ENCODE measurements at regions not wholly inside any gene's neighbourhood (a gene's known extent, or its start where the extent isn't known, plus 50 kb on each side); places are given as distances from the start of the nearest gene placed in this dataset.
A peak's percentile ranks its signal among the peaks of the same experiment; 100 is the strongest.
"Not testable (repeated sequence)": the region's sequence is repeated elsewhere in the genome, so short reads cannot be mapped to it uniquely, and the experiment has no call there.

- TF ChIP-seq, protein P1, sequence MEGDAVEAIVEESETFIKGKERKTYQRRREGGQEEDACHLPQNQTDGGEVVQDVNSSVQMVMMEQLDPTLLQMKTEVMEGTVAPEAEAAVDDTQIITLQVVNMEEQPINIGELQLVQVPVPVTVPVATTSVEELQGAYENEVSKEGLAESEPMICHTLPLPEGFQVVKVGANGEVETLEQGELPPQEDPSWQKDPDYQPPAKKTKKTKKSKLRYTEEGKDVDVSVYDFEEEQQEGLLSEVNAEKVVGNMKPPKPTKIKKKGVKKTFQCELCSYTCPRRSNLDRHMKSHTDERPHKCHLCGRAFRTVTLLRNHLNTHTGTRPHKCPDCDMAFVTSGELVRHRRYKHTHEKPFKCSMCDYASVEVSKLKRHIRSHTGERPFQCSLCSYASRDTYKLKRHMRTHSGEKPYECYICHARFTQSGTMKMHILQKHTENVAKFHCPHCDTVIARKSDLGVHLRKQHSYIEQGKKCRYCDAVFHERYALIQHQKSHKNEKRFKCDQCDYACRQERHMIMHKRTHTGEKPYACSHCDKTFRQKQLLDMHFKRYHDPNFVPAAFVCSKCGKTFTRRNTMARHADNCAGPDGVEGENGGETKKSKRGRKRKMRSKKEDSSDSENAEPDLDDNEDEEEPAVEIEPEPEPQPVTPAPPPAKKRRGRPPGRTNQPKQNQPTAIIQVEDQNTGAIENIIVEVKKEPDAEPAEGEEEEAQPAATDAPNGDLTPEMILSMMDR (conservative IDR thresholded peaks at IDR 0.05): peak; percentile 43; the same call in 1 of the 3 replicates
- H3K27me3 ChIP-seq (ENCODE audit: insufficient read depth, low read length): no peaks in the 10 kb centered on the region
- no peak overlapping the region for H3K18ac ChIP-seq (ENCODE audit: insufficient read length, low read depth, low read length)
- H4K91ac ChIP-seq (ENCODE audit: insufficient read length, low read depth, low read length): no peak overlapping the region
- H3K79me2 ChIP-seq (ENCODE audit: insufficient read depth, low read length): no peaks in the 10 kb centered on the region
- peaks cover 9% of the 10 kb centered on the region for H3K9me3 ChIP-seq (ENCODE audit: control insufficient read depth, low read depth, low read length)
- Mint-ChIP-seq H3K9me3 (peaks cover 62 to 86% of the 10 kb centered on the region in 2 experiments), H3K4me3 (no peak overlapping the region; a peak in 1 of 5 replicates), H3K36me3 (ENCODE audit: insufficient read depth in 1 of 3, low read depth in 3 of 3) (peaks cover 0 to 10% (median 0%) of the 10 kb centered on the region in 3 experiments; a peak in 3 of 7 replicates), H3K4me1 (no peaks in the 10 kb centered on the region), H3K27me3 (ENCODE audit: low read depth) (no peaks in the 10 kb centered on the region; the same call in 1 of the 2 replicates), H3K27ac (no peak overlapping the region)
- WGBS (ENCODE audit: extremely low coverage, insufficient read length, low lambda C conversion rate): no CpG with 5 or more reads among the region's 7 CpGs
- no peak overlapping the region for H4K5ac ChIP-seq (ENCODE audit: insufficient read length, low read depth, low read length)
- no peak for DNase-seq
- no peak overlapping the region for H2AK5ac ChIP-seq (ENCODE audit: insufficient read length, low read length)
- no peak overlapping the region for H3K4ac ChIP-seq (ENCODE audit: low read depth, low read length)
- H3K56ac ChIP-seq (ENCODE audit: insufficient read length, low read depth, low read length): no peak overlapping the region
- H3K23ac ChIP-seq (ENCODE audit: insufficient read length, low read depth, low read length): no peak overlapping the region
- no peak overlapping the region for H2BK120ac ChIP-seq (ENCODE audit: low read depth, low read length, poor library complexity, severe bottlenecking)
- no peaks in the 10 kb centered on the region for H3K79me1 ChIP-seq (ENCODE audit: insufficient read depth, low read depth, low read length, poor library complexity, severe bottlenecking)
- no peak overlapping the region for H3K27ac ChIP-seq (ENCODE audit: insufficient read length, low read depth, low read length)
- no peaks in the 10 kb centered on the region for H4K20me1 ChIP-seq (ENCODE audit: control insufficient read depth, insufficient read depth, insufficient read length)
- no peak overlapping the region for H4K8ac ChIP-seq (replicated peaks; ENCODE audit: insufficient read length, low read depth, low read length)
- no peak overlapping the region for H3K9ac ChIP-seq (ENCODE audit: extremely low read depth, insufficient read length, low read length)
- H3K4me1 ChIP-seq (ENCODE audit: insufficient read depth, low read length): no peaks in the 10 kb centered on the region
- no peak overlapping the region for H2BK20ac ChIP-seq (ENCODE audit: low read depth, low read length, poor library complexity, severe bottlenecking)
- no peaks in the 10 kb centered on the region for H3K23me2 ChIP-seq (ENCODE audit: insufficient read length, low read depth, low read length, poor library complexity, severe bottlenecking)
- H2BK15ac ChIP-seq (ENCODE audit: low read depth, low read length): no peak overlapping the region
- H3K4me2 ChIP-seq (ENCODE audit: insufficient read depth, insufficient read length, low read length): no peak overlapping the region
- H3K14ac ChIP-seq (ENCODE audit: insufficient read depth, low read length): no peak overlapping the region; the same call in 1 of the 2 replicates
- H2BK5ac ChIP-seq (ENCODE audit: insufficient read length, low read length): no peak overlapping the region
- H3T11ph ChIP-seq (ENCODE audit: low read length): no peak overlapping the region
- no peak overlapping the region for H2BK12ac ChIP-seq (ENCODE audit: insufficient read length, low read depth, low read length)
- H2AFZ ChIP-seq (ENCODE audit: low read length): no peak overlapping the region
Observed at GRCh38 chr2:88919087-88919738, 227.7 kb downstream of the RPIA start.

DNA sequence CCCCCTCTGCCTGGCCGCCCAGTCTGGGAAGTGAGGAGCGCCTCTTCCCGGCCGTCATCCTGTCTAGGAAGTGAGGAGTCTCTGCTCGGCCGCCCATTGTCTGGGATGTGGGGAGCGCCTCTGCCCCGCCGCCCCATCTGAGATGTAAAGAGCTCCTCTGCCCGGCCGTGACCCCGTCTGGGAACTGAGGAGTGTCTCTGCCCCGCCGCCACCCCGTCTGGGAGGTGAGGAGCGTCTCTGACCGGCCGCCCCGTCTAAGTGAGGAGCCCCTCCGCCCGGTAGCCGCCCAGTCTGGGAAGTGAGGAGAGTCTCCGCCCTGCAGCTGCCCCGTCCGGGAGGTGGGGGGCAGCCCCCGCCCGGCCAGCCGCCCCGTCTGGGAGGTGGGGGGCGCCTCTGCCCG lies 228.9 kb downstream of the RPIA start:
- H3K9me3 Mint-ChIP-seq: peaks cover 68 to 87% of the 10 kb centered on the region in 2 experiments
- not testable (repeated sequence) for H3K23ac ChIP-seq (ENCODE audit: insufficient read length, low read depth, low read length); H3K79me2 ChIP-seq (ENCODE audit: insufficient read depth, low read length); H3K14ac ChIP-seq (ENCODE audit: insufficient read depth, low read length); H3K4me1 Mint-ChIP-seq; H3K4me1 ChIP-seq (ENCODE audit: insufficient read depth, low read length); H2BK12ac ChIP-seq (ENCODE audit: insufficient read length, low read depth, low read length); H3K36me3 Mint-ChIP-seq (ENCODE audit: insufficient read depth in 1 of 3, low read depth in 3 of 3); H2BK120ac ChIP-seq (ENCODE audit: low read depth, low read length, poor library complexity, severe bottlenecking); H3K27ac ChIP-seq (ENCODE audit: insufficient read length, low read depth, low read length); H2BK5ac ChIP-seq (ENCODE audit: insufficient read length, low read length); H4K91ac ChIP-seq (ENCODE audit: insufficient read length, low read depth, low read length); H2BK20ac ChIP-seq (ENCODE audit: low read depth, low read length, poor library complexity, severe bottlenecking); H3K23me2 ChIP-seq (ENCODE audit: insufficient read length, low read depth, low read length, poor library complexity, severe bottlenecking); H3K27me3 Mint-ChIP-seq (ENCODE audit: low read depth); H2AK5ac ChIP-seq (ENCODE audit: insufficient read length, low read length); H3K9ac ChIP-seq (ENCODE audit: extremely low read depth, insufficient read length, low read length); H3K4ac ChIP-seq (ENCODE audit: low read depth, low read length); H3K79me1 ChIP-seq (ENCODE audit: insufficient read depth, low read depth, low read length, poor library complexity, severe bottlenecking); DNase-seq; H2BK15ac ChIP-seq (ENCODE audit: low read depth, low read length); H2AFZ ChIP-seq (ENCODE audit: low read length); H3K27me3 ChIP-seq (ENCODE audit: insufficient read depth, low read length); H3K56ac ChIP-seq (ENCODE audit: insufficient read length, low read depth, low read length); H4K5ac ChIP-seq (ENCODE audit: insufficient read length, low read depth, low read length); H4K20me1 ChIP-seq (ENCODE audit: control insufficient read depth, insufficient read depth, insufficient read length); H3K27ac Mint-ChIP-seq; H3T11ph ChIP-seq (ENCODE audit: low read length); H3K4me2 ChIP-seq (ENCODE audit: insufficient read depth, insufficient read length, low read length); H3K18ac ChIP-seq (ENCODE audit: insufficient read length, low read depth, low read length); H3K4me3 Mint-ChIP-seq; H3K9me3 ChIP-seq (ENCODE audit: control insufficient read depth, low read depth, low read length); H4K8ac ChIP-seq (replicated peaks; ENCODE audit: insufficient read length, low read depth, low read length)
- no CpG with 5 or more reads among the region's 31 CpGs for WGBS (ENCODE audit: extremely low coverage, insufficient read length, low lambda C conversion rate)
